GM12891 (cell line): ENCODE measurements at regions not wholly inside any gene's neighbourhood (a gene's known extent, or its start where the extent isn't known, plus 50 kb on each side); places are given as distances from the start of the nearest gene placed in this dataset.

Experiments
- DNase-seq: peaks from one replicate; pipeline ENCODE4 v3.0.0; 2011; ENCODE audit warnings: low spot score; ENCODE audit not compliant: insufficient read length
- FAIRE-seq: peaks from 2 replicates; lab custom pipeline; 2011; peaks lifted over from hg19 to GRCh38; lab: Jason Lieb, UNC
- PAX5 ChIP-seq: IDR thresholded peaks from 2 replicates; pipeline ENCODE4 v1.6.1; 2011; ENCODE audit warnings: low read length, moderate library complexity, mild to moderate bottlenecking; ENCODE audit not compliant: insufficient read depth, severe bottlenecking
- POLR2A ChIP-seq: IDR thresholded peaks from 2 replicates; pipeline ENCODE4 v1.6.1; 2011; ENCODE audit warnings: low read depth, low read length, control low read depth
- POLR2AphosphoS5 ChIP-seq: IDR thresholded peaks from 2 replicates; pipeline ENCODE4 v1.6.1; 2011; ENCODE audit warnings: low read depth, low read length, control low read depth
- POU2F2 ChIP-seq: IDR thresholded peaks from 2 replicates; pipeline ENCODE4 v1.6.1; 2011; ENCODE audit warnings: low read depth, mild to moderate bottlenecking, control low read depth, low read length, moderate library complexity
- SPI1 ChIP-seq: IDR thresholded peaks from 2 replicates; pipeline ENCODE4 v1.6.1; 2011; ENCODE audit warnings: low read depth, low read length, control low read depth
- TAF1 ChIP-seq: IDR thresholded peaks from 2 replicates; pipeline ENCODE4 v1.6.1; 2011; ENCODE audit warnings: low read depth, low read length, control low read depth

DNA sequence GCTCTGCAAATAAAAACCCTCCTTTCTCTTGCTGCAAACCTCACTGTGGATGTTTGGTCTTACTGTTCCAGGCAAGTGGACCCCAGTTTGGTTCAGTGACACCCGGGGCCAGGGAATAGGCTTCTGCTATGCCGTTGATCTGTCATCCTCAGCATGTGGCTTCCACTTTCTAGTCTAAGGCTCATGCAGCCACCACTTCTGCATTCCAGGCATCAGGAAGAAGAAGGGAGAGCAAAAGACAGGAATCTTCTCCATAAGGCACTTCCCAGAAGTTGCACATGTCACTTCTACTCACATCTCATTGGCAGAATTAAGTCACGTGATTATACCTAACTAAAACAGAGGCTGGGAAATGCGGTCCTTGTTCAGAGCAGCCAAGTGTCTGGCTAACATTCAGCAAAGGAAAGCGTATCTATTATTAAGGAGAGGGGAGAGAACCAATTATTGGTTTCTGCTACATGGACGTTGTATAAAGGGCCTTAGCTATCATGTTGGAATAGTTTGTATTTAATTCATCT, 173.6 kb upstream of the PFN2 start:
- DNase-seq (no peak), FAIRE-seq (no peak)
- TF ChIP-seq POU2F2 (no peak), POLR2A (no peak), POLR2AphosphoS5 (no peak), SPI1 (no peak), PAX5 (no peak), TAF1 (no peak)

DNA sequence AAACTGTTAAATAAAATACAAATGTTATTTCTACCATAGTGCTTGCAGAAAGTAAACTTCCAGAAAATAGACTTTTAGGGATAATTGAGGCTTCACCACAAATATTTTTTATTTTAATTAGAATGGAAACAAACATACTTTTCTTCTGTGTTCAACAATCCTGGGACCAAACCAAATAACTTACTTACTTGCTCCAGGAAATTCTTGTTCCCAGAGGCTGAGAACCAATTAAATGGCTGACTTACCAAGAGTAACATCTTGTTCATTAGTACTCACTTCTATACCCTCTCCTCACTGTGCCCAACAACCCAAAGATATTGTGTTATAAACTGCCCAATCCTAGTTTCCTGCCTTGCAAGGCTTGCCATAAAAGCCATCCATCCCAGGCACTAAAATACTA, 172.2 kb upstream of the PFN2 start:
- DNase-seq = no peak
- TF ChIP-seq POLR2AphosphoS5 = no peak
- TF ChIP-seq POLR2A = no peak
- TF ChIP-seq PAX5 = no peak
- TF ChIP-seq SPI1 = no peak
- TF ChIP-seq TAF1 = no peak
- TF ChIP-seq POU2F2 = no peak
- no peak for FAIRE-seq

GRCh38 chr3:150141790-150142326, 171.2 kb upstream of the PFN2 start:
- DNase-seq = no peak
- TF ChIP-seq SPI1 (no peak), TAF1 (no peak)
- FAIRE-seq = no peak

GRCh38 chr3:150140614-150141321, 170.1 kb upstream of the PFN2 start:
- FAIRE-seq (no peak), DNase-seq (no peak)
- TF ChIP-seq POLR2A (no peak), SPI1 (no peak)

- FAIRE-seq (no peak), DNase-seq (no peak)
- TF ChIP-seq POLR2A (no peak), SPI1 (no peak), PAX5 (no peak), POU2F2 (no peak), POLR2AphosphoS5 (no peak), TAF1 (no peak)
These were observed 168.1 kb upstream of the PFN2 start for GRCh38 chr3:150138824-150139223.

- TF ChIP-seq POU2F2 (no peak), PAX5 (no peak), SPI1 (no peak), POLR2A (no peak), TAF1 (no peak), POLR2AphosphoS5 (no peak)
- FAIRE-seq = no peak
- no peak for DNase-seq
These were observed 165.5 kb upstream of the PFN2 start for GRCh38 chr3:150136242-150136641.

DNA sequence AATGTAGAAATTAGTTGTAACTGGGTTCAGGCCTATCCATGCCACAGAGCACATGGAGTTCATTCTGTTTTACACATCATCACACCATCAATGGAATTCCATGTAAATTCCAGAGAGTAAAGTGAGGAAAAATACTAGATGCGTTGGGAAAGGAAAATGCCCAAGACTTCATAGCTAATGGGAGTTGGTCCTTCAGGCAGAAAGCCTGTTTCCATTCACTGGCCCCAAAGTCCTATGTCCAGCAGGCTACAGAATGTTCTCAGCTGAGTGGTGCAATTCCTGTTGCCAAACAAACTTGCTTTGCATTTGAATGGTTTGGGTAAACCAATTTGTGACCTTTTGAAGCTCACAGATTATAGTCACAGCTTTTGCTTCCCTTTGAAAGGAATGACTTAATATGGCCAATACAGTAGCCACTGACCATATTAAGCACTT, 164.6 kb upstream of the PFN2 start:
- DNase-seq (no peak), FAIRE-seq (no peak)
- no peak for TF ChIP-seq TAF1
- no peak for TF ChIP-seq PAX5
- TF ChIP-seq POLR2A = no peak
- TF ChIP-seq POLR2AphosphoS5 = no peak
- no peak for TF ChIP-seq POU2F2
- TF ChIP-seq SPI1 = no peak

DNA sequence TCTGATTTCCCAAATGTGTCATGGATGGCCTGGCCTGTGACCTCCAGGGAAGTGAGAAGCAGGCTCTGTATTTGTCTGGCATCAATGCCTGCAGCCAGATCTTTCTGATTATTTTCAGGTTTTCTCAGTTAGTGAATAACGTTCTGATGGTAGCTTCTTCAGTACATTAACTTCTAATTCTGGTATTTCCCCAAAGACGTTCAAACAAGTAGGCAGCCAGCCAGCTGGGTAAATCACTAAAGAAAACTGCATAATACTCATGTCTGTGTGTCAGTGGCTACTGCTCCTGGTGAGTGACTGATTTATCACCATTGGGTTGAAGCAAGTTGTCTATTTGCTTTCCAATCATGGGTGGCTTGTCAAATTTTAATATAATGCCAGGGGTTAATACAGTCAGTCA, 162.6 kb upstream of the PFN2 start:
- TF ChIP-seq POLR2A (no peak), POU2F2 (no peak), POLR2AphosphoS5 (no peak), TAF1 (no peak), SPI1 (no peak), PAX5 (no peak)
- FAIRE-seq (no peak), DNase-seq (no peak)

DNA sequence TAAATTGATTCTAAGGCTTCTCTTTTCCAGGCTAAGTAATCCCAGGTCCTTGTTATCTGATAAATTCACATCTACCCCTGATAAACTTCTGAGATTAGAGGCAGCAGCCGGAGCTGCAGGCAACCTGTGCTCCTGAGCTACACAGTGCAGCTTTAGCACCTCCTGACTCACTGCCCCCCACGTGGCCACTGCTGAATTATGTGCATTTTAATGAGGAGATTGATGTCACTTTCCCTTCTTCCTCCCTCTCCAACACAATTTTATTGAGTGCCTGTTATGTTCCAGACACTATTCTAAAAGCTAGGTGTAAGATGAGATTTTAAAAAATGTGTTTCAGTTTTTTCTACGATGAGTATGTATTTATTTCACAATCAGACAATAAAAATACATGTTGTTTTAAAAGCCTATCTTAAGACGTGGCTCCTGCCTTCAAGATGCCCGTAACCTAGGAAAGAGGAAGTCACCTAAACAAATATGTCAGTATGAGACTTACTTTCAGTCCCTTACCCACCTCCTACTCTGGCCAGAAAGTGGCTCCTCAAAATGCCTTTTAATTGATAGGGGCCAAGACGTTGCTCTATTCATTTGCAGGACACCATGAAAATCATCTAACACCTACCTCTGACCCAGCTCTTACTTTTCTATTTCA, 161.5 kb upstream of the PFN2 start:
- no peak for DNase-seq
- no peak for FAIRE-seq
- TF ChIP-seq SPI1 (peak; percentile 86), TAF1 (no peak)

DNA sequence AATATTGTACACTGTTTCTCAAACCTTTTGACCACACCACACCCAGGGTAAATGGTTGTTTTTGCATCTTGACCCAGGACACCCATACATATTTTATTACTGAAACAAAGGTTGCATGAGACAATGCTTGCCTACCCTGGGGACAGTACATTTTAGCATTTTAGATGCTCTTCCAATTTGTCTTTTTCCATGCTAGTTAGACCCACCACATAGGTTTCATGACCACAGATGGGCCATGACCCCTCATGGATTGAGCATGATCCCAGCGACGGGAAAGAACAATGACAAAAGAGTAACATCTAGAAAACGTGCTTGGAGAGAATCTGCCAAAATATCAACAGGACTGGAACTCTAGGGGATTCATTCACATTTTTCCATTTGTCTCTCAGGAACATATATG, 161.0 kb upstream of the PFN2 start:
- DNase-seq (no peak), FAIRE-seq (no peak)
- TF ChIP-seq POU2F2 = no peak
- TF ChIP-seq POLR2AphosphoS5 = no peak
- TF ChIP-seq SPI1 = no peak
- no peak for TF ChIP-seq POLR2A
- no peak for TF ChIP-seq TAF1
- no peak for TF ChIP-seq PAX5
